IMR-90 (cell line): ENCODE measurements at regions not wholly inside any gene's neighbourhood (a gene's known extent, or its start where the extent isn't known, plus 50 kb on each side); places are given as distances from the start of the nearest gene placed in this dataset.

ENCODE experiments used
- ATAC-seq: fragments of 200-7000 bp; cut with Tn5 transposase; 2 replicates; pipeline ENCODE4 v1.9.1; 2020; ENCODE audit warnings: low read depth, mild to moderate bottlenecking, moderate library complexity
- BruUV-seq: library from RNA; stranded (reverse); fragments of 400-500 nt; replicated peaks from 2 replicates; lab custom pipeline; 2021; lab: Mats Ljungman, UMichigan
- CTCF ChIA-PET: fragments of 300-600 bp; formaldehyde crosslinking; extraction: SDS; loops from one replicate; lab custom pipeline; 2021; ENCODE audit warnings: antibody characterized with exemption; lab: Yijun Ruan, JAX
- POLR2A ChIA-PET: fragments of 300-600 bp; sonication (Branson Sonifier 250); formaldehyde crosslinking; loops from one replicate; lab custom pipeline; 2022; ENCODE audit warnings: antibody characterized with exemption; ENCODE audit not compliant: unreplicated experiment; lab: Charles Lee
- DNase-seq: peaks from one replicate; pipeline ENCODE4 v3.0.0; 2013
- H2AFZ ChIP-seq: replicated peaks from 2 replicates; pipeline ENCODE3; 2013; ENCODE audit warnings: low read length, mild to moderate bottlenecking; ENCODE audit not compliant: poor library complexity
- H2AK5ac ChIP-seq: 2 replicates; pipeline ENCODE4 v1.6.1; 2013; ENCODE audit warnings: low read depth, low read length, inconsistent platforms
- H2AK9ac ChIP-seq: replicated peaks from 2 replicates; pipeline ENCODE3; 2013; ENCODE audit warnings: mild to moderate bottlenecking, low read depth, low read length, moderate library complexity; ENCODE audit not compliant: poor library complexity
- H2BK120ac ChIP-seq: 2 replicates; pipeline ENCODE4 v1.6.1; 2013; ENCODE audit warnings: low read depth, low read length, inconsistent platforms
- H2BK15ac ChIP-seq: 3 replicates; pipeline ENCODE4 v1.6.1; 2013; ENCODE audit warnings: low read depth, low read length, inconsistent platforms
- H2BK20ac ChIP-seq: 2 replicates; pipeline ENCODE4 v1.6.1; 2013; ENCODE audit warnings: low read depth, mild to moderate bottlenecking, inconsistent platforms, low read length, moderate library complexity
- H2BK5ac ChIP-seq: 2 replicates; pipeline ENCODE4 v1.6.1; 2013; ENCODE audit warnings: mild to moderate bottlenecking, low read depth, low read length, inconsistent platforms; ENCODE audit not compliant: poor library complexity, severe bottlenecking
- H3K14ac ChIP-seq: replicated peaks from 2 replicates; pipeline ENCODE4 v1.6.1; 2013; ENCODE audit warnings: low read depth, low read length, inconsistent platforms
- H3K18ac ChIP-seq: 2 replicates; pipeline ENCODE4 v1.6.1; 2013; ENCODE audit warnings: low read depth, low read length, control low read depth
- H3K23ac ChIP-seq: 2 replicates; pipeline ENCODE4 v1.6.1; 2013; ENCODE audit warnings: low read depth, low read length, inconsistent platforms
- H3K27ac ChIP-seq: 2 replicates; pipeline ENCODE4 v1.5.1; 2013; ENCODE audit warnings: mild to moderate bottlenecking, control low read depth, low read length; ENCODE audit not compliant: insufficient read depth
- H3K27me3 ChIP-seq: 2 replicates; pipeline ENCODE4 v1.6.1; 2013; ENCODE audit warnings: low read length; ENCODE audit not compliant: control insufficient read depth, insufficient read depth
- H3K36me3 ChIP-seq: 2 replicates; pipeline ENCODE4 v1.6.1; 2013; ENCODE audit warnings: low read length, mixed read lengths; ENCODE audit not compliant: control insufficient read depth, insufficient read depth
- H3K4ac ChIP-seq: 2 replicates; pipeline ENCODE4 v1.6.1; 2013; ENCODE audit warnings: low read depth, low read length, inconsistent platforms
- H3K4me1 ChIP-seq: 2 replicates; pipeline ENCODE4 v1.6.1; 2013; ENCODE audit warnings: low read length, mixed read lengths; ENCODE audit not compliant: control insufficient read depth, insufficient read depth
- H3K4me2 ChIP-seq: 2 replicates; pipeline ENCODE4 v1.6.1; 2013; ENCODE audit warnings: low read depth, mild to moderate bottlenecking, control low read depth, low read length, moderate library complexity
- H3K4me3 ChIP-seq: 2 replicates; pipeline ENCODE4 v1.5.1; 2013; ENCODE audit warnings: low read depth, mild to moderate bottlenecking, control low read depth, low read length, moderate library complexity; ENCODE audit not compliant: insufficient read depth
- H3K56ac ChIP-seq: 2 replicates; pipeline ENCODE4 v1.6.1; 2013; ENCODE audit warnings: low read length, inconsistent platforms; ENCODE audit not compliant: insufficient read depth; ENCODE audit errors: extremely low read depth
- H3K79me1 ChIP-seq, 2 experiments: 2 replicates each; pipeline ENCODE4 v1.6.1; 2013; ENCODE audit warnings: low read length in 2 of 2, inconsistent platforms in 1 of 2, low read depth in 1 of 2
- H3K9ac ChIP-seq: 2 replicates; pipeline ENCODE4 v1.6.1; 2013; ENCODE audit warnings: low read depth, low read length, control low read depth
- H3K9me1 ChIP-seq: 2 replicates; pipeline ENCODE4 v1.6.1; 2013; ENCODE audit warnings: low read length, inconsistent platforms; ENCODE audit not compliant: insufficient read depth
- H3K9me3 ChIP-seq: 2 replicates; pipeline ENCODE4 v1.6.1; 2013; ENCODE audit warnings: low read length; ENCODE audit not compliant: control insufficient read depth, insufficient read depth
- H4K20me1 ChIP-seq: 2 replicates; pipeline ENCODE4 v1.6.1; 2013; ENCODE audit warnings: low read length, inconsistent platforms; ENCODE audit not compliant: insufficient read depth
- H4K5ac ChIP-seq: 2 replicates; pipeline ENCODE4 v1.6.1; 2013; ENCODE audit warnings: mild to moderate bottlenecking, low read depth, low read length, control low read depth
- H4K8ac ChIP-seq, 2 experiments: 2 replicates each; pipeline ENCODE4 v1.6.1; 2013; ENCODE audit warnings: low read depth in 2 of 2, low read length in 2 of 2, control low read depth in 1 of 2, inconsistent platforms in 1 of 2
- H4K91ac ChIP-seq: 2 replicates; pipeline ENCODE4 v1.6.1; 2013; ENCODE audit warnings: low read depth, low read length, inconsistent platforms; ENCODE audit not compliant: insufficient read depth
- CHD1 ChIP-seq: IDR thresholded peaks from 2 replicates; pipeline ENCODE4 v1.6.1; 2012; ENCODE audit warnings: low read depth, low read length, improper control_type of control experiment
- FOS ChIP-seq: fragments of 150-350 bp; IDR thresholded peaks from 2 replicates; pipeline ENCODE4 v1.6.1; 2016; ENCODE audit warnings: low read depth, low read length
- MAZ ChIP-seq: IDR thresholded peaks from 2 replicates; pipeline ENCODE4 v1.6.1; 2012; ENCODE audit warnings: low read depth, mild to moderate bottlenecking, low read length, improper control_type of control experiment, moderate library complexity, borderline replicate concordance
- MXI1 ChIP-seq: IDR thresholded peaks from 2 replicates; pipeline ENCODE4 v1.6.1; 2012; ENCODE audit warnings: low read depth, mild to moderate bottlenecking, low read length, moderate library complexity, borderline replicate concordance
- NFE2L2 ChIP-seq: fragments of 150-350 bp; IDR thresholded peaks from 2 replicates; pipeline ENCODE4 v1.6.1; 2016; ENCODE audit warnings: low read depth, mild to moderate bottlenecking, low read length
- POLR2A ChIP-seq: IDR thresholded peaks from 2 replicates; pipeline ENCODE4 v1.6.1; 2012; ENCODE audit warnings: mild to moderate bottlenecking, low read depth, low read length
- RAD21 ChIP-seq: IDR thresholded peaks from 2 replicates; pipeline ENCODE4 v1.6.1; 2012; ENCODE audit warnings: low read length, improper control_type of control experiment
- RCOR1 ChIP-seq: IDR thresholded peaks from 2 replicates; pipeline ENCODE4 v1.6.1; 2012; ENCODE audit warnings: mild to moderate bottlenecking, low read length, improper control_type of control experiment; ENCODE audit not compliant: insufficient replicate concordance
- SMC3 ChIP-seq: fragments of 150-350 bp; IDR thresholded peaks from 2 replicates; pipeline ENCODE4 v1.6.1; 2016; ENCODE audit warnings: low read depth, mild to moderate bottlenecking, antibody characterized with exemption, low read length, moderate library complexity
- WGBS, 2 experiments: methylation state at CpG; one replicate each; pipeline versions ENCODE4 v1.1.5 to v1.1.7; 2013; ENCODE audit warnings: missing lambda C conversion rate in 2 of 2; ENCODE audit not compliant: insufficient read length in 1 of 2; ENCODE audit errors: extremely low coverage in 2 of 2; 5-methylcytosine and 5-hydroxymethylcytosine counted together
- dilution Hi-C: fragments of 300-500 bp; cut with HindIII; formaldehyde crosslinking; loops from one replicate; pipeline ENCODE4 v1.14.3; 2018; ENCODE audit warnings: low sequenced_read_pairs; ENCODE audit not compliant: unreplicated experiment
- in situ Hi-C: fragments of 300-500 bp; cut with MboI; formaldehyde crosslinking; loops from 3 replicates; pipeline ENCODE4 v1.14.3; 2019; ENCODE audit warnings: low sequenced_read_pairs, inconsistent platforms, mixed read lengths
- intact Hi-C: fragments of 100-400 bp; cut with micrococcal nuclease; formaldehyde crosslinking; loops from 2 replicates; pipeline ENCODE4 v1.10.0; 2022
- TF ChIP-seq, protein P1 (sequence below): conservative IDR thresholded peaks from 2 replicates; pipeline ENCODE4 v1.5.1; 2012; ENCODE audit warnings: mild to moderate bottlenecking, low read depth, low read length, improper control_type of control experiment
- TF ChIP-seq, protein P2 (sequence below): fragments of 150-350 bp; IDR thresholded peaks from 2 replicates; pipeline ENCODE4 v1.6.1; 2017; ENCODE audit warnings: mild to moderate bottlenecking, antibody characterized with exemption, low read length, low read depth
- TF ChIP-seq, protein P3 (sequence below): fragments of 150-350 bp; IDR thresholded peaks from 2 replicates; pipeline ENCODE4 v1.6.1; 2016; ENCODE audit warnings: low read depth, mild to moderate bottlenecking, low read length, moderate library complexity, borderline replicate concordance

DNA sequence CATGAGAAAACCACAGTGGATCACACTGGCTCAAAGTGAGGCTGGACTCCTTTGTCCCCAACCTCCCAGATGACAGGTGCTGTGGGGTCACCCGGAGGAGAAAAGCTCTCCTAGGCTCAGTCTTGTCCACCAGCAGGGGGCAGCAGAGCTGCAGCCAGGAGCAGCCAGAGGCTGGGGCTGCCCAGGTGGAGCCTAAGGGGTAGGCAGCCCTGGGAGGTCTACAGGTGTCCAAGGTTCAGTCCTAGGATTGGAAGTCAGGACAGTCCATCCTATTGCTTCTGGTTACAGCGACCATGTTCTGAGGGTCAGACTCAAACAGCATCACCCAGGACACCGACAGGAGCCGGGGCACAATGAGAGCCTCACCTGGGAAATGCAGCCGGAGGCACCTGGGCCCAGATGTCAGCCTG lies 77.6 kb upstream of the IGLL5 start:
- dilution Hi-C loops = no loop called here
- ChIA-PET POLR2A (no interaction called here), CTCF (interaction anchor here (1.0 to 1.3 kb wide), 3 partner anchors 9 to 74 kb away, joined by 3 to 8 read pairs (median 3); no protein-coding TSS in a partner anchor)
- H3K36me3 ChIP-seq = no peaks in the 10 kb centered on the region
- H3K18ac ChIP-seq = no peak overlapping the region
- H3K4me3 ChIP-seq = no peak overlapping the region
- no peak overlapping the region for H3K14ac ChIP-seq
- H2BK15ac ChIP-seq = no peak overlapping the region
- H3K4me1 ChIP-seq = no peaks in the 10 kb centered on the region
- no CpG with 5 or more reads among the region's 5 CpGs for WGBS, 2 experiments
- no peak overlapping the region for H2AFZ ChIP-seq
- no peak overlapping the region for H4K91ac ChIP-seq
- H3K27ac ChIP-seq = no peak overlapping the region
- H3K4ac ChIP-seq = no peak overlapping the region
- H3K23ac ChIP-seq = no peak overlapping the region
- H2BK120ac ChIP-seq = no peak overlapping the region
- DNase-seq (peak; percentile 30), ATAC-seq (peak; percentile 77)
- in situ Hi-C loops = no loop called here
- BruUV-seq = no TSS peak
- no peak overlapping the region for H2BK20ac ChIP-seq
- H3K56ac ChIP-seq = no peak overlapping the region
- no peaks in the 10 kb centered on the region for H3K9me1 ChIP-seq
- no peaks in the 10 kb centered on the region; the same call in 1 of the 2 replicates for H3K27me3 ChIP-seq
- H3K4me2 ChIP-seq = no peak overlapping the region
- H2BK5ac ChIP-seq = no peak overlapping the region
- no peak overlapping the region for H4K8ac ChIP-seq
- no peak overlapping the region for H4K5ac ChIP-seq
- H3K9me3 ChIP-seq = no peaks in the 10 kb centered on the region
- no peak overlapping the region for H2AK9ac ChIP-seq
- no peak overlapping the region for H2AK5ac ChIP-seq
- TF ChIP-seq RCOR1 = no peak
- peak; percentile 29 for TF ChIP-seq SMC3
- no peak for TF ChIP-seq POLR2A
- TF ChIP-seq RAD21 = peak; percentile 46
- no peak for TF ChIP-seq FOS
- no peak for TF ChIP-seq MAZ
- TF ChIP-seq, protein P1, sequence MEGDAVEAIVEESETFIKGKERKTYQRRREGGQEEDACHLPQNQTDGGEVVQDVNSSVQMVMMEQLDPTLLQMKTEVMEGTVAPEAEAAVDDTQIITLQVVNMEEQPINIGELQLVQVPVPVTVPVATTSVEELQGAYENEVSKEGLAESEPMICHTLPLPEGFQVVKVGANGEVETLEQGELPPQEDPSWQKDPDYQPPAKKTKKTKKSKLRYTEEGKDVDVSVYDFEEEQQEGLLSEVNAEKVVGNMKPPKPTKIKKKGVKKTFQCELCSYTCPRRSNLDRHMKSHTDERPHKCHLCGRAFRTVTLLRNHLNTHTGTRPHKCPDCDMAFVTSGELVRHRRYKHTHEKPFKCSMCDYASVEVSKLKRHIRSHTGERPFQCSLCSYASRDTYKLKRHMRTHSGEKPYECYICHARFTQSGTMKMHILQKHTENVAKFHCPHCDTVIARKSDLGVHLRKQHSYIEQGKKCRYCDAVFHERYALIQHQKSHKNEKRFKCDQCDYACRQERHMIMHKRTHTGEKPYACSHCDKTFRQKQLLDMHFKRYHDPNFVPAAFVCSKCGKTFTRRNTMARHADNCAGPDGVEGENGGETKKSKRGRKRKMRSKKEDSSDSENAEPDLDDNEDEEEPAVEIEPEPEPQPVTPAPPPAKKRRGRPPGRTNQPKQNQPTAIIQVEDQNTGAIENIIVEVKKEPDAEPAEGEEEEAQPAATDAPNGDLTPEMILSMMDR = peak; percentile 57
- no peak for TF ChIP-seq CHD1
- TF ChIP-seq MXI1 = no peak
- TF ChIP-seq, protein P2, sequence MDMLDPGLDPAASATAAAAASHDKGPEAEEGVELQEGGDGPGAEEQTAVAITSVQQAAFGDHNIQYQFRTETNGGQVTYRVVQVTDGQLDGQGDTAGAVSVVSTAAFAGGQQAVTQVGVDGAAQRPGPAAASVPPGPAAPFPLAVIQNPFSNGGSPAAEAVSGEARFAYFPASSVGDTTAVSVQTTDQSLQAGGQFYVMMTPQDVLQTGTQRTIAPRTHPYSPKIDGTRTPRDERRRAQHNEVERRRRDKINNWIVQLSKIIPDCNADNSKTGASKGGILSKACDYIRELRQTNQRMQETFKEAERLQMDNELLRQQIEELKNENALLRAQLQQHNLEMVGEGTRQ = no peak
- no peak for TF ChIP-seq NFE2L2
- TF ChIP-seq, protein P3, sequence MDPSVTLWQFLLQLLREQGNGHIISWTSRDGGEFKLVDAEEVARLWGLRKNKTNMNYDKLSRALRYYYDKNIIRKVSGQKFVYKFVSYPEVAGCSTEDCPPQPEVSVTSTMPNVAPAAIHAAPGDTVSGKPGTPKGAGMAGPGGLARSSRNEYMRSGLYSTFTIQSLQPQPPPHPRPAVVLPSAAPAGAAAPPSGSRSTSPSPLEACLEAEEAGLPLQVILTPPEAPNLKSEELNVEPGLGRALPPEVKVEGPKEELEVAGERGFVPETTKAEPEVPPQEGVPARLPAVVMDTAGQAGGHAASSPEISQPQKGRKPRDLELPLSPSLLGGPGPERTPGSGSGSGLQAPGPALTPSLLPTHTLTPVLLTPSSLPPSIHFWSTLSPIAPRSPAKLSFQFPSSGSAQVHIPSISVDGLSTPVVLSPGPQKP = no peak
- no peak overlapping the region for H3K9ac ChIP-seq
- intact Hi-C loops = loop anchor here (1.0 kb wide), 1 partner anchor 146 kb away; no protein-coding TSS in a partner anchor
- H4K20me1 ChIP-seq = no peaks in the 10 kb centered on the region
- no peaks in the 10 kb centered on the region for H3K79me1 ChIP-seq
